HG03342 (cell line): ENCODE measurements at regions not wholly inside any gene's neighbourhood (a gene's known extent, or its start where the extent isn't known, plus 50 kb on each side); places are given as distances from the start of the nearest gene placed in this dataset.

Source experiments
- ATAC-seq: cut with Tn5 transposase; IDR thresholded peaks from one replicate; pipeline ENCODE4 v1.9.1; 2021; ENCODE audit warnings: mild to moderate bottlenecking, moderate library complexity; ENCODE audit not compliant: unreplicated experiment

GRCh38 chr9:108656566-108656965 is 199.2 kb downstream of the ACTL7B start:
- ATAC-seq: no peak

GRCh38 chr9:108655818-108656217 is 200.0 kb downstream of the ACTL7B start:
- ATAC-seq: no peak

GRCh38 chr9:108654566-108654965 is 201.2 kb downstream of the ACTL7B start:
- no peak for ATAC-seq

DNA sequence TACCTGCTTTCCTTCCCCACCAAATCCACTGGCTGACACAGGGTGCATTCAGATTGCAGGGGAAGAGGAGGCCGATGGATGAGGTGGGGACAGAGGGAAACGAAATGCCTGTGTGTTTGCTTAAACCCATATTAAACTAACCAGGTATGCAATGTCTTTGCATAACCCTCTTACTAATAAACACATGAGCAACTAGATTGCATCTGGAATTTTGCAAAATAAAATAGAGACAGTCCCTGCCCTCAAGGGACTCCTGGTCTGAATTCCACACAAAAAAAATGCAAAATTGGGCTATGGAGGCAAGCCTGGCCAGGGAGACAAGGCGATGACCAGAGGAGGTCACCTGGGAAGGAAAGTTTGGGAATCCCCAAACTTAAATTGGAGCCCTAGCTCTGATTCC is 202.9 kb downstream of the ACTL7B start:
- no peak for ATAC-seq

DNA sequence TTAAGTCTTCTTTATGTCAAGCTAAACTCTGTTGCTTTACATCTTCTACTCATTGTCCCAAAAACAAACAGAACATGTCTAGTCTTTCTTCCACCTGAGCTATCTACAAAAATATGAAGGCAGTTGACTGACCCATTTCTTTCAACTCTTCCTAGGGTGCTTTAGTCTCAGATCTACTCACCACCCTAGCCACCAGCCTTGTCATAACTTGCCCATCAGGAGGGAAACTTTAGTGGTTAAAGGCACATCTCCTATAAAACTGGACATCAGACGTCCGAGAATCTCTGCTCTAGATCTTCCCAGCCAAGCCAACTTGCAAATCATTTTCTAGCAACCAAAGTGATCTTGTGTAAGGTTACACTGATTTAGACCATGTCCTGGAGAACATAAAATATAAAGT is 205.0 kb downstream of the ACTL7B start:
- ATAC-seq: no peak

DNA sequence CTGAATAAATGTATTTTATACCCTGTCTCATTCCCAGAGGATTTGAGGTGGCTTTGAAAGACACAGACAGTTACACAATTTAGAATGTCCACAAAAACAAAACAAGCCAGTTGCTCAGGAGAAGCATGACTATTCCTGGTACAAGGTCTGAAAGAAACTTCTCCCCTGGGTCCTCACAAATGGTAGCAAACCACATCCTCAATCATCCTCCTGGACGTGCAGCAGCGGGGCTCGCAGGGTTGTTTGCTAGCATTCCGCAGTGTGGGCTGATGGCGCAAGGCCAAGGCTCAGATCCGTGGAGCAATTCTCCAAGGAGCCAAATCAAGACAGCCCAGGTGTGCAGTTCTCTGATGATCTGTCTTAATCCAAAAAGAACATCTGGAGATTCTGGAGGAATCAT is 210.3 kb downstream of the ACTL7B start:
- no peak for ATAC-seq

- no peak for ATAC-seq
These were observed 211.9 kb downstream of the ACTL7B start for GRCh38 chr9:108643731-108644510.

- no peak for ATAC-seq
These were observed 212.9 kb downstream of the ACTL7B start for GRCh38 chr9:108642871-108643270.

DNA sequence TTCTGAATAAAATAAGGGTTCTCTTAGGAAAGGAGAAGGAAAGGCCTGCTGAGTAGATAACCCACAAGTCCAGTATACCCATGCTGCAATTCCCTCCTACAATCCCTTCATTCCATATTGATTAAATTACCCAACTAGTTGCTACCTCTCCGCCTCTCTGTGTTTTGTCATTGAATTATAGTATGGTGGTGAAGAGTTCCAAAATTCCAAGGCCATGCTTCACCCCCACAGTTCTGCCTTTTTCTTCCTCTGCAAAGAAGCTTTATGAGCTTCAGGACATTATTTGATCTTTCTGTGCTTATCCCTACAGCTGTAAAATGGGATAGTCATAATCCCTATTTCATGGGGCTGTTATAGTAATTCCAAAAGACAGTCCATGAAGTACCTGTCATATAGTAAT is 215.6 kb downstream of the ACTL7B start:
- no peak for ATAC-seq

GRCh38 chr9:108639696-108640095 is 216.1 kb downstream of the ACTL7B start:
- ATAC-seq: no peak

DNA sequence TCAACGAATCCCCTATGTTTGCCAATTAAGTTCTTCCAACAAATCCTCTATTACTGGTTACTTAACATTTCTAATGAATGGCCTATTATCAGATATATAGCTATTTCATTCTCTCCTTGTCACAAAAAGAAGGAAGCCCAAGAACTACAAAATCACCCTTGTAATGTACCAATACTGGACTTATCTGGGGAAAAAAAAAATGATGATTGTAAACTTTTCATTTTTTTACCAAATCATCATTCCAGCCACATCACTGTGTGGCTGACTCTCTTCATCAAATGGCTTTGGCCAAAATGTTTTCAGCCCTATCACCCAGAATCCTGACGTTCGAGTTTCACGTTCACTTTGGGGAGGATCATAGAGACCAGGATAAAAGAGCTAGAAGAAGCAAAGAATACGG is 216.7 kb downstream of the ACTL7B start:
- no peak for ATAC-seq

- no peak for ATAC-seq
These were observed 218.4 kb downstream of the ACTL7B start for GRCh38 chr9:108637340-108637739.

DNA sequence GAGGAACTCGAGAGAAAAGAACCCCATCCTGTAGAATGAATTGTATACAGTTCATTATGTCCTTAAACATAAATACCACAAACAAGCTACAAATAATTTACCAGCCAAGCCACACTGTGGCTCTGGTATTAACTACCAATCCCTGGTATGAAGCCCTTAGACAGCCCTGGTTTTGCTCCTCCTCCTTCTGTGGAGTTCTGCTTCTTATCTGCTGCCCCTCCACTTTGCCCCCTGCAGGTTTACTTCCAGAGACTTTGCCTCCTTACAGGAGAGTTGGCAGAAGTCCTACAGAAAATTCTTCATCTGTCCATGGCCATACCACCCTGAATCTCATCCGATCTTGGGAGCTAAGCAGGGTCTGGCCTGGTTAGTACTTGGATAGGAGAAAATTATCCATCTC is 219.8 kb downstream of the ACTL7B start:
- ATAC-seq: no peak

DNA sequence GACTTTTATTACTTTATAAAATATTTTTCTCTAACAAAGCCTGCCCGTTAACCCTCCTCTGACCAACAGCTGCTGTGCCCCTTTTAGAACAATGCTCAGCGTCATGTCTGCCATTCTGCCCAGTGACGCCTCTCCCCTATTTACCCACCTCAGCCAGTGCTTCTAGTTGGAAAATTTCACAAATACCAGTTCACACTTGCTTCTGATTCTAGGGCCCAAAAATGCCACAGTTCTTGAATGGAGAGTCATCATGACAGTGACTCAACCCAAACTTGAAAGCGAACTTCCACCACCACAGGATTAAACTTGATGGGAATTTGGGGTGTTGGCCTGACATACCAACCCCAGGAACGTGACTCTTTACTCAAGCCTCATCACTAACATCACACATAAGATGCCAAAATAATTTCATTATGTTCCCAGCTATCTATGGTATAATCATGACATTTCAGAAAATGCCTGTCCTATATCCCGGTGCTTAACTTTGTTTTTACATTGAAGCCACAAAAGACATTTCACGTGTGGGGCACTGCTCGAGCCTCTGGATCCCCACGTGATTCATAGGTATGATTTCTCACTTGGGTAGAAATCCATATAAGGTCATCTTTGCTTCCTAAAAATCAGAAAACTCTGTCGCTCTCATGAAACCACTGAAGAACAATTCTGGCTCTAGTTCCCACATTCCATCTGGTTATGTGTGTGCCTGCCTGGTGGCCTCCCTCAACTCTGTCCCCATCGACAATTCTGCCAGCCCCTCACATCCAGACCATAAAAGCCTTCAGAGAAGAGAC is 220.9 kb downstream of the ACTL7B start:
- ATAC-seq: no peak

- ATAC-seq: no peak
These were observed 221.6 kb downstream of the ACTL7B start for GRCh38 chr9:108634204-108634603.

- no peak for ATAC-seq
These were observed 224.1 kb downstream of the ACTL7B start for GRCh38 chr9:108631496-108632285.

DNA sequence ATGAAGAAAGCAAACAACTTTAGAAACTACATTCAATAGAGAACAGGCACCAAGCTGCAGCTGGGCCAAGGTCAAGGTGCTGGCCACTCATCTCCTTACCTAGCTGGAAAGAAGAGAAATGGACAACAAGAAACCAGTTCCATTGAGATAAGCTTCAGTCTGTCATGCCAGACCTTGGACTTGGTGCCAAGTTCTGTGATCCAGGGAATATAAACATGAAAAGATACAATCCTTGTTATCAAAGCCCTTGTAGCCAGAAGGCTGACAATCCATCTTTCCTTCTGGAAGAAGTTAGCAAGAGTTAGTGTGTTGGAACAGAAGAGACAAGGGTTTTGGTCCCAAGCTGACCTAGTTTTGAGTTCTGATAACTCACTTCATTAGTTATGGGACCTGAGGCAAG is 227.5 kb downstream of the ACTL7B start:
- no peak for ATAC-seq

GRCh38 chr9:108626743-108627142 is 229.0 kb downstream of the ACTL7B start:
- no peak for ATAC-seq

DNA sequence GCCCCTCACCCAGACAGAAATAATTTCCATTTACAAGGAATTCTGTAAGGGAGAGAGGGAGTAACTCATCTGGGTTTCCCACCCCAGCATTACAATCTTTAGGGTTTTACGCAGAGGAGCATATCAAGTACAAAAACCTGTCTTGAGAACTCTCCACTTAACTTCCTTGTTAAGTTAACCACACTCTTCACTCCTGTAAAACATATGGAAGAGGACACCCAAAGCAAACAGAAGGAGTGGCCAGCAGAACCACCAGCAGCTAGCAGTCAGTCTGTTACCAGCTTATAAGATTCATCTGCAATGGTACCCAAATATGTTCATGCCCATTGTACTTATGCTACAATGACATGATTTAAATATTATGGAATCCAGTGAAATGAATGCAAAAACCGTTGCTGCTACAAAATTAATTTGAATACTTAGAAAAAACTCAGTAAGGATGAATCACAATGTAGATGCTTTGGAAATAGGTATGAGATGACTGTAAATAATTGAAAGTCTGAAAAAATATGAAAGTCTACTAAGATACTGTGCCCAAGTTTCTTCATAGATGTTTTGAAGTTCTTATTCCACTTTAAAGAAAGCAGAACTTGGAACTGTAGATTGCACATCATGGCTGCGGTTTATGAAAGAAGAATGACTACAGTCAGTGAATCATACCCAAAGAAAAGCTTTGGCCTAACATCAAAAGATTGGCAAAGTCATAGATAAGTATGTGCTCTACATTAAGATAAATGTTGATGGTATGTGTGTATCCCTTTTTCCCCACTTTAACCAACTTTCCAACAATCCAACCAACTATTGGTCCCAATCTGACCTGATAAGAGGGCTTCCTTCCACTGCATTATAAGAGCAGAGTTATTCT is 233.6 kb downstream of the ACTL7B start:
- no peak for ATAC-seq

DNA sequence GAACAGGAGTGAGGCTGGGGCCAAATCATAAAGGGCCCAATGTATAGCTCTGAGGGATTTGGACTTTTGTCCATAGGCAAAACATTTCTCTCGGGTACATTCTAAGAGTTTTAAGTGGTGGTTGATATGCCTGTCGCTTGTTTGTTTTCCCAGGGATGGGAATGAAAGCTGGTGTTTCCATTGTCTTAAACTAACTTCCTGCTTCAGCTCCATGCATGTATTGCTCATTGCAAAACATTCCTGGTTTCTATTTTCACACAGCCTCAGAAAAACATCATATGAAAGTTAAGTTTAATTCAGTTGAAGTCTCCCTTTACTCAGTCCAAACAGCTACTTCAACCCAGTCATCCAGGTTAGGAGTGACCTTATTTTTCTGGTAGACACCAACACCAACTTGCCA is 235.0 kb downstream of the ACTL7B start:
- no peak for ATAC-seq
